AG08396 (cell line): ENCODE measurements at regions not wholly inside any gene's neighbourhood (a gene's known extent, or its start where the extent isn't known, plus 50 kb on each side); places are given as distances from the start of the nearest gene placed in this dataset.
A peak's percentile ranks its signal among the peaks of the same experiment; 100 is the strongest.

Experiments used
- DNase-seq: peaks from one replicate; pipeline ENCODE4 v3.0.0; 2012; ENCODE audit warnings: low spot score, mixed read lengths

GRCh38 chr13:78334059-78334458 lies 269.3 kb downstream of the POU4F1 start:
- no peak for DNase-seq

GRCh38 chr13:78326633-78327032 lies 276.7 kb downstream of the POU4F1 start:
- DNase-seq, result no peak

GRCh38 chr13:78325585-78325984 lies 277.8 kb downstream of the POU4F1 start:
- DNase-seq, result no peak

GRCh38 chr13:78323848-78324247 lies 279.5 kb downstream of the POU4F1 start:
- DNase-seq, result no peak

GRCh38 chr13:78323040-78323439 lies 280.3 kb downstream of the POU4F1 start:
- no peak for DNase-seq

- no peak for DNase-seq
Observed at GRCh38 chr13:78319101-78319627, 284.2 kb downstream of the POU4F1 start.

GRCh38 chr13:78317030-78317429 lies 286.3 kb downstream of the POU4F1 start:
- DNase-seq, result no peak

GRCh38 chr13:78309497-78310180 lies 293.7 kb downstream of the POU4F1 start:
- no peak for DNase-seq

- DNase-seq, result no peak
Observed at GRCh38 chr13:78306519-78307206, 296.7 kb downstream of the POU4F1 start.

- DNase-seq, result no peak
Observed at GRCh38 chr13:78305171-78305570, 298.2 kb downstream of the POU4F1 start.

- no peak for DNase-seq
Observed at GRCh38 chr13:78299832-78300623, 303.3 kb downstream of the POU4F1 start.

GRCh38 chr13:78298657-78299056 lies 304.7 kb downstream of the POU4F1 start:
- DNase-seq, result no peak

GRCh38 chr13:78286748-78287147 lies 316.6 kb downstream of the POU4F1 start:
- DNase-seq, result no peak

- DNase-seq, result no peak
Observed at GRCh38 chr13:78265098-78265497, 338.3 kb downstream of the POU4F1 start.

GRCh38 chr13:78258304-78258703 lies 339.7 kb upstream of the EDNRB start:
- no peak for DNase-seq

- DNase-seq, result no peak
Observed at GRCh38 chr13:78256484-78256883, 337.9 kb upstream of the EDNRB start.

GRCh38 chr13:78254113-78254512 lies 335.5 kb upstream of the EDNRB start:
- DNase-seq, result no peak

- DNase-seq, result no peak
Observed at GRCh38 chr13:78247362-78247761, 328.7 kb upstream of the EDNRB start.

- DNase-seq, result peak; percentile 55
Observed at GRCh38 chr13:78241278-78241919, 322.8 kb upstream of the EDNRB start.

GRCh38 chr13:78239714-78240113 lies 321.1 kb upstream of the EDNRB start:
- peak; percentile 3 for DNase-seq

- no peak for DNase-seq
Observed at GRCh38 chr13:78238911-78239310, 320.3 kb upstream of the EDNRB start.

- no peak for DNase-seq
Observed at GRCh38 chr13:78228940-78229339, 310.3 kb upstream of the EDNRB start.
